NCI-H82 treated with DMSO at 0.1 percent for 48 hours (cell line): ENCODE measurements at regions not wholly inside any gene's neighbourhood (a gene's known extent, or its start where the extent isn't known, plus 50 kb on each side); places are given as distances from the start of the nearest gene placed in this dataset.
"Not testable (repeated sequence)": the region's sequence is repeated elsewhere in the genome, so short reads cannot be mapped to it uniquely, and the experiment has no call there.

Experiments
- DNase-seq: peaks from one replicate; lab custom pipeline; 2025; ENCODE audit not compliant: unreplicated experiment; lab: John Stamatoyannopoulos, UW

GRCh38 chr16:29171296-29171695 lies 186.4 kb downstream of the LAT start:
- not testable (repeated sequence) for DNase-seq

GRCh38 chr16:29170393-29171119 lies 185.7 kb downstream of the LAT start:
- not testable (repeated sequence) for DNase-seq

GRCh38 chr16:29169295-29169994 lies 184.6 kb downstream of the LAT start:
- not testable (repeated sequence) for DNase-seq

GRCh38 chr16:29168515-29169259 lies 183.8 kb downstream of the LAT start:
- DNase-seq, result not testable (repeated sequence)

GRCh38 chr16:29164442-29165089 lies 179.7 kb downstream of the LAT start:
- DNase-seq, result not testable (repeated sequence)

GRCh38 chr16:29160171-29160570 lies 175.3 kb downstream of the LAT start:
- DNase-seq, result not testable (repeated sequence)

GRCh38 chr16:29159603-29160002 lies 174.8 kb downstream of the LAT start:
- DNase-seq, result not testable (repeated sequence)

- no peak for DNase-seq
These were observed 173.9 kb downstream of the LAT start for GRCh38 chr16:29158785-29159184.

GRCh38 chr16:29158031-29158784 lies 173.4 kb downstream of the LAT start:
- DNase-seq, result not testable (repeated sequence)

- not testable (repeated sequence) for DNase-seq
These were observed 172.4 kb downstream of the LAT start for GRCh38 chr16:29157051-29157923.

GRCh38 chr16:29156511-29156910 lies 171.7 kb downstream of the LAT start:
- DNase-seq, result no peak

GRCh38 chr16:29155866-29156200 lies 171.0 kb downstream of the LAT start:
- DNase-seq, result not testable (repeated sequence)

- DNase-seq, result not testable (repeated sequence)
These were observed 170.4 kb downstream of the LAT start for GRCh38 chr16:29155131-29155865.

GRCh38 chr16:29154676-29155121 lies 169.8 kb downstream of the LAT start:
- DNase-seq, result no peak

GRCh38 chr16:29154088-29154487 lies 169.2 kb downstream of the LAT start:
- no peak for DNase-seq

GRCh38 chr16:29153307-29153706 lies 168.5 kb downstream of the LAT start:
- DNase-seq, result not testable (repeated sequence)

GRCh38 chr16:29152544-29153031 lies 167.7 kb downstream of the LAT start:
- not testable (repeated sequence) for DNase-seq

- no peak for DNase-seq
These were observed 166.5 kb downstream of the LAT start for GRCh38 chr16:29151317-29151716.

- DNase-seq, result not testable (repeated sequence)
These were observed 165.1 kb downstream of the LAT start for GRCh38 chr16:29149912-29150311.
